ENCODE measurements at regions not wholly inside any gene's neighbourhood (a gene's known extent, or its start where the extent isn't known, plus 50 kb on each side); places are given as distances from the start of the nearest gene placed in this dataset.

DNA sequence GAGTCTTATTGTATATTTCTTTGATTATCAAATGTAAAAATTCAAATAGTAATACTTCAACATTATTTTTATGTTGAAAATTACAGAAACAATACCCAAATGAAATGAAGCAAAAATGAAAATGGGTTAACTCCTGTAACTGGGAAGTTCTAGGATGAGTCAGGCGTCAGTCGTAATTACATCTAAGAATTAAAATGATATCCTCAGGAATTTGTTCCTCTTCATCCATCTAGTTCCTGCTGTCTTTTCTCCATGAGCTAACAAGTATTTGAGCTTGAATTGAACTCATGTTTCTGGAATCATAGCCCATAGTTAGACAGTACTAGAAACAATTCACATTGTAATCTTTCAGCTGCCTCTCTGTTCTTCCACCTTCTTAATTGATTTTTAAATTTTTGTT is 568.3 kb upstream of the TLE4 start:
- Histone ChIP-seq H3K9me3 (ENCODE audit: low read depth) (no peaks in the 10 kb centered on the region), H3K27me3 (no peaks in the 10 kb centered on the region), H3K36me3 (no peaks in the 10 kb centered on the region), H3K4me1 (ENCODE audit: low read depth) (no peaks in the 10 kb centered on the region), H3K27ac (no peak overlapping the region), H3K4me3 (no peak overlapping the region)
- TF ChIP-seq, protein P1, sequence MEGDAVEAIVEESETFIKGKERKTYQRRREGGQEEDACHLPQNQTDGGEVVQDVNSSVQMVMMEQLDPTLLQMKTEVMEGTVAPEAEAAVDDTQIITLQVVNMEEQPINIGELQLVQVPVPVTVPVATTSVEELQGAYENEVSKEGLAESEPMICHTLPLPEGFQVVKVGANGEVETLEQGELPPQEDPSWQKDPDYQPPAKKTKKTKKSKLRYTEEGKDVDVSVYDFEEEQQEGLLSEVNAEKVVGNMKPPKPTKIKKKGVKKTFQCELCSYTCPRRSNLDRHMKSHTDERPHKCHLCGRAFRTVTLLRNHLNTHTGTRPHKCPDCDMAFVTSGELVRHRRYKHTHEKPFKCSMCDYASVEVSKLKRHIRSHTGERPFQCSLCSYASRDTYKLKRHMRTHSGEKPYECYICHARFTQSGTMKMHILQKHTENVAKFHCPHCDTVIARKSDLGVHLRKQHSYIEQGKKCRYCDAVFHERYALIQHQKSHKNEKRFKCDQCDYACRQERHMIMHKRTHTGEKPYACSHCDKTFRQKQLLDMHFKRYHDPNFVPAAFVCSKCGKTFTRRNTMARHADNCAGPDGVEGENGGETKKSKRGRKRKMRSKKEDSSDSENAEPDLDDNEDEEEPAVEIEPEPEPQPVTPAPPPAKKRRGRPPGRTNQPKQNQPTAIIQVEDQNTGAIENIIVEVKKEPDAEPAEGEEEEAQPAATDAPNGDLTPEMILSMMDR (IDR thresholded peaks at IDR 0.05; ENCODE audit: low read depth, low read length) = no peak
- DNase-seq (ENCODE audit: low read depth in 1 of 2, low spot score in 1 of 2) = no peak

DNA sequence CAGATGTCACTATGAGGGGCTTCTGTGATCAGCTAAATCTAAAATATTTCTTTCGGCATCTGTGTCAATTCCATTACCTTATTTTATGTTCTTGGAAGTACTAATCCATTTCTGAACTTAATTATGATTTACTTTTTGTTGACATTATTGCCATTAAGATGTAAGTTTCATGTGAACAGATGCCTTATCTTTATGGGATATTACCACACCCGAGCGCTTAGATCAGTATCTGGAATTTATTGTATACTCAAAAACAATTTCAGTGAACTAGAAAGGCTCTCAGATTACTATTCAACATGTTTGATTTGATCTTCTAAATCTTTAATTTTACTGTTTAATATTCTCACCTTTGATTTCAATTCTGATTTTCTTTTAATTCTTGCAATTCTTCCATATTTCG is 567.7 kb upstream of the TLE4 start:
- H3K4me1 ChIP-seq (ENCODE audit: low read depth) = no peaks in the 10 kb centered on the region
- H3K9me3 ChIP-seq (ENCODE audit: low read depth) = no peaks in the 10 kb centered on the region
- no peaks in the 10 kb centered on the region for H3K27me3 ChIP-seq
- DNase-seq (ENCODE audit: low read depth in 1 of 2, low spot score in 1 of 2) = no peak
- no peak overlapping the region for H3K27ac ChIP-seq
- no peaks in the 10 kb centered on the region for H3K36me3 ChIP-seq
- H3K4me3 ChIP-seq = no peak overlapping the region
- TF ChIP-seq, protein P1 (IDR thresholded peaks at IDR 0.05; ENCODE audit: low read depth, low read length) = no peak

DNA sequence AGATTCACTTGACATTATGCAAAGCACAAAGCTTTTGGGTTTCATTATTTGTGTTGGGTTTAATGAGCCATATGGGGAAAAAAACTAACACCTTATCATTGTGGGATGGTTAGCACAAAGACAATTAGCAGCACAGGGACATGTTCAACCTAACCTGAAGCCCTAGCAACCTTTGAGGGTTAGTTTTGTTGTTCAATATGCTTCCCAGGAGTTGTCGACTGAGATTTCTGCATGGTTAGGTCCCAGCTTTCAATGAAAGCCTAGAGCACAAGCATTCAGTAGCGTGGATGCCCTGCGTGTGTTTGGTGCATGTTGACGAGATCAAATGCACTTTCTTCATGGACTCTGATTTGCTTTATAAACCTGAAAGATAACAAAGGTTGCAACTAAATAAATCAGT is 565.2 kb upstream of the TLE4 start:
- DNase-seq (ENCODE audit: low read depth in 1 of 2, low spot score in 1 of 2) = no peak

DNA sequence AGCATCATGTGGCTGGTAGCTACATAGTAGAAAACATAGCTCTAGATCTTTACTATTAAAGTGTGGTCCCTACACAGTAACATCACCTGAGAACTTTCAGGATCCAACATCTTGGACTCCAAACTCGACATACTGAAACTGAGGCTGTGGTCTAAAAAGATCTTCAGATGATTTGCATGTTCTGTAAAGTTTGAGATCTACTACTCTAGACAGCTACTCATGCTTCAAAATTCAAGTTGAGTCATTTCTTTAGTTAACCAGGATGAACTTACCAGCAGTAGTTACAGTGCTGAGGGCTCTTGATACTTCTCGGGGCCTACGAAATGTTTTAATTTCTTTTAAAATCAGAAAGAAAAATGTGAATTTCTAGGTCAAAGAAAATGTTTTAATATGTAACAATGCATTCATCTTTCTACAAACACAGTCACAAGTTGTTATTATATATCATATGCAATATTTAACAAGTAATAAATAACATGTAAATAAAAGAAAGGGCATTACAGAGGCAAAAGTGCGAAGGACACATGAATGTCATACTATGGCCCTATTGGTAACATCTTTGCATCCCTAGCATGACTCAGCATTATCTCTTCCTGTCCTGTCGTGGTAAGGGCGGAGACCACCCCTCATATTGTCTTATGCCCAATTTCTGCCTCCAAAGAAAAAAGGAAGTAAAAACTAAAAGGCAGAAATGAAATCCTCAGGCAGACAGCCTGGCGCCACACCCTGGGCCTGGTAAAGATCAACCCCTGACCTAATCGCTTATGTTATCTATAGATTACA is 563.9 kb upstream of the TLE4 start:
- DNase-seq (ENCODE audit: low read depth in 1 of 2, low spot score in 1 of 2) = no peak
- no peaks in the 10 kb centered on the region for H3K9me3 ChIP-seq (ENCODE audit: low read depth)
- H3K27me3 ChIP-seq = no peaks in the 10 kb centered on the region
- no peak overlapping the region for H3K4me3 ChIP-seq
- no peaks in the 10 kb centered on the region for H3K36me3 ChIP-seq
- TF ChIP-seq, protein P1 (IDR thresholded peaks at IDR 0.05; ENCODE audit: low read depth, low read length) = no peak
- no peaks in the 10 kb centered on the region for H3K4me1 ChIP-seq (ENCODE audit: low read depth)
- no peak overlapping the region for H3K27ac ChIP-seq

More for the DNA sequence above, 565.2 kb upstream of the TLE4 start:
- Histone ChIP-seq H3K4me3 (no peak overlapping the region), H3K4me1 (ENCODE audit: low read depth) (no peaks in the 10 kb centered on the region), H3K36me3 (no peaks in the 10 kb centered on the region), H3K9me3 (ENCODE audit: low read depth) (no peaks in the 10 kb centered on the region), H3K27ac (no peak overlapping the region), H3K27me3 (no peaks in the 10 kb centered on the region)
- TF ChIP-seq, protein P1 (IDR thresholded peaks at IDR 0.05; ENCODE audit: low read depth, low read length) = no peak

DNA sequence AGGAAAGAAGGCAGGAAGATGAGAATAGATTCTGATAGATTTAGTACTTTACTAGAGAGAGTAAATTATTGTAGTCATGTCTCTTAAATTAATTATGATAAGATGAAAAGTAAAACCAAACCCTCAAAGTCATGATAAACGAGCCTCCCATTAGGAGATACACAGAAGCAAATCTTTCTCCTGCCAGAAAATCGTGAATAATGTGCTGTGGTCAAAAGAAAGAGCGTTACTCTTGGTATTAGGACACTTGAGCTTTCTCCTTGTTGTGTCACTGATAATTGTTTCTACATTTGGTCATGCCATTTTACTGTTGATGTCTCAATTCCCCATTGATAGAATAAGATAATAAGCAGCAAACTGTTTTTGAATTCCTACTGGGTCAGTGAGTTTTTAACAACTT is 562.8 kb upstream of the TLE4 start:
- H3K27ac ChIP-seq = no peak overlapping the region
- H3K4me3 ChIP-seq = no peak overlapping the region
- no peaks in the 10 kb centered on the region for H3K9me3 ChIP-seq (ENCODE audit: low read depth)
- H3K27me3 ChIP-seq = no peaks in the 10 kb centered on the region
- no peak for DNase-seq (ENCODE audit: low read depth in 1 of 2, low spot score in 1 of 2)
- TF ChIP-seq, protein P1 (IDR thresholded peaks at IDR 0.05; ENCODE audit: low read depth, low read length) = no peak
- H3K36me3 ChIP-seq = no peaks in the 10 kb centered on the region
- H3K4me1 ChIP-seq (ENCODE audit: low read depth) = no peaks in the 10 kb centered on the region
